OCI-LY3 (cell line): ENCODE measurements at regions not wholly inside any gene's neighbourhood (a gene's known extent, or its start where the extent isn't known, plus 50 kb on each side); places are given as distances from the start of the nearest gene placed in this dataset.

Experiments used
- CTCF ChIP-seq: fragments of 200-600, 300-600 bp; sonication (generic); IDR thresholded peaks from 2 replicates; pipeline ENCODE4 v1.5.1; 2014; ENCODE audit warnings: antibody characterized with exemption, low read length, low read depth
- EZH2phosphoT487 ChIP-seq: fragments of 200-600 bp; shearing (Covaris generic); IDR thresholded peaks from 2 replicates; pipeline ENCODE4 v1.6.1; 2018; ENCODE audit warnings: antibody characterized with exemption, mixed run types, low read depth

- no peak for TF ChIP-seq CTCF
- TF ChIP-seq EZH2phosphoT487, result no peak
Observed at GRCh38 chr5:51185850-51186329, 197.4 kb upstream of the ISL1 start.
